ENCODE measurements at regions not wholly inside any gene's neighbourhood (a gene's known extent, or its start where the extent isn't known, plus 50 kb on each side); places are given as distances from the start of the nearest gene placed in this dataset.

- Histone ChIP-seq H3K79me2 (ENCODE audit: control insufficient read depth, insufficient read depth, low read length) (no peaks in the 10 kb centered on the region), H4K20me1 (ENCODE audit: control insufficient read depth, insufficient read depth) (no peaks in the 10 kb centered on the region), H3K9me3 (replicated peaks; ENCODE audit: control insufficient read depth, insufficient read depth, low read length) (no peaks in the 10 kb centered on the region), H3K4me1 (ENCODE audit: control insufficient read depth, insufficient read depth, low read length) (no peaks in the 10 kb centered on the region), H3K4me2 (ENCODE audit: control insufficient read depth, insufficient read depth) (no peak overlapping the region), H2AFZ (ENCODE audit: control insufficient read depth, low read depth, low read length) (no peak overlapping the region), H3K27ac (ENCODE audit: control insufficient read depth, insufficient read depth) (no peak overlapping the region), H3K4me3 (no peak overlapping the region), H3K27me3 (replicated peaks in 1 of 2; ENCODE audit: control insufficient read depth in 2 of 2, insufficient read depth in 2 of 2, low read length in 1 of 2) (0 out of 4 replicates have a peak, but pooled peaks cover 0 to 2% of the 10 kb centered on the region in 2 experiments), H3K9ac (ENCODE audit: control insufficient read depth, insufficient read depth, low read length) (no peak overlapping the region), H3K36me3 (ENCODE audit: control insufficient read depth in 2 of 2, insufficient read depth in 2 of 2, low read length in 1 of 2) (no peaks in the 10 kb centered on the region)
- 14% methylated on average over 3 of the region's 3 CpGs for WGBS (ENCODE audit: insufficient coverage, insufficient replicate concordance, low lambda C conversion rate, missing lambda C conversion rate)
- no peak for DNase-seq (ENCODE audit: low read depth, low spot score)
- no peak for ATAC-seq
- ChIA-PET POLR2A (no interaction called here), SMC1A (ENCODE audit: uncharacterized antibody, unreplicated experiment) (no interaction called here), RAD21 (ENCODE audit: unreplicated experiment) (no interaction called here), CTCF (no interaction called here)
- TF ChIP-seq SKIL (IDR thresholded peaks at IDR 0.05; ENCODE audit: low read depth, poor library complexity, severe bottlenecking) = no peak
- TF ChIP-seq CEBPB (IDR thresholded peaks at IDR 0.05; ENCODE audit: borderline replicate concordance in 1 of 2, low read depth in 2 of 2, low read length in 2 of 2) = no peak
- no peak for TF ChIP-seq ZNF24 (IDR thresholded peaks at IDR 0.05)
- TF ChIP-seq SIX5 (IDR thresholded peaks at IDR 0.05; ENCODE audit: low read depth, low read length, severe bottlenecking) = no peak
- TF ChIP-seq NR2C2 (IDR thresholded peaks at IDR 0.05; ENCODE audit: borderline replicate concordance, control insufficient read depth, insufficient read length, low read depth) = no peak
- TF ChIP-seq ESRRA (IDR thresholded peaks at IDR 0.05; ENCODE audit: low read length) = no peak
- TF ChIP-seq RAD21 (IDR thresholded peaks at IDR 0.05; ENCODE audit: insufficient read depth, low read depth, low read length) = no peak
- no peak for TF ChIP-seq STAT1 (conservative IDR thresholded peaks at IDR 0.05)
- no peak for TF ChIP-seq MTA3 (IDR thresholded peaks at IDR 0.05; ENCODE audit: borderline replicate concordance, low read length)
- no peak for TF ChIP-seq IRF3 (IDR thresholded peaks at IDR 0.05)
- no peak for TF ChIP-seq HSF1 (IDR thresholded peaks at IDR 0.05; ENCODE audit: low read depth, low read length)
- TF ChIP-seq POU2F2 (IDR thresholded peaks at IDR 0.05; ENCODE audit: borderline replicate concordance, low read depth, low read length) = no peak
- BruUV-seq (replicated peaks) = no TSS peak
- FAIRE-seq = no peak
- intact Hi-C loops (cut with micrococcal nuclease; ENCODE audit: unreplicated experiment) = no loop called here
- in situ Hi-C loops (cut with MboI) = no loop called here
Measured at GRCh38 chr1:216935901-216936300, 212.7 kb upstream of the ESRRG start.

Data from GM12878 (cell line).